HEK293T (cell line): ENCODE measurements at regions not wholly inside any gene's neighbourhood (a gene's known extent, or its start where the extent isn't known, plus 50 kb on each side); places are given as distances from the start of the nearest gene placed in this dataset.

Experiments
- CTCF ChIA-PET: fragments of 350-600 bp; formaldehyde crosslinking; extraction: SDS; loops from one replicate; lab custom pipeline; 2021; ENCODE audit warnings: antibody characterized with exemption, inconsistent platforms; lab: Yijun Ruan, JAX
- POLR2A ChIA-PET: fragments of 350-600 bp; formaldehyde crosslinking; extraction: SDS; loops from one replicate; lab custom pipeline; 2020; ENCODE audit warnings: antibody characterized with exemption, inconsistent platforms; lab: Yijun Ruan, JAX
- DNase-seq: peaks from one replicate; pipeline ENCODE4 v3.0.0; 2012; ENCODE audit warnings: mixed read lengths; ENCODE audit errors: extremely low spot score
- ARNT ChIP-seq: fragments of 450-650 bp; IDR thresholded peaks from 2 replicates; pipeline ENCODE4 v1.6.1; 2017; ENCODE audit warnings: mild to moderate bottlenecking
- BHLHE40 ChIP-seq: fragments of 450-650 bp; IDR thresholded peaks from 2 replicates; pipeline ENCODE4 v1.6.1; 2016; ENCODE audit warnings: mild to moderate bottlenecking, moderate library complexity, borderline replicate concordance
- CTBP1 ChIP-seq: fragments of 450-650 bp; IDR thresholded peaks from 2 replicates; pipeline ENCODE4 v1.6.1; 2016; ENCODE audit warnings: borderline replicate concordance
- ELF4 ChIP-seq: fragments of 450-650 bp; IDR thresholded peaks from 2 replicates; pipeline ENCODE4 v1.6.1; 2017; ENCODE audit warnings: antibody characterized with exemption
- FOXA1 ChIP-seq: fragments of 450-650 bp; IDR thresholded peaks from 2 replicates; pipeline ENCODE4 v1.6.1; 2016; ENCODE audit warnings: mild to moderate bottlenecking
- FOXK2 ChIP-seq: fragments of 450-650 bp; IDR thresholded peaks from 2 replicates; pipeline ENCODE4 v1.6.1; 2016; ENCODE audit warnings: mild to moderate bottlenecking
- FOXM1 ChIP-seq: fragments of 450-650 bp; IDR thresholded peaks from 2 replicates; pipeline ENCODE4 v1.6.1; 2017; ENCODE audit warnings: mild to moderate bottlenecking, borderline replicate concordance
- HDGF ChIP-seq: fragments of 450-650 bp; IDR thresholded peaks from 2 replicates; pipeline ENCODE4 v1.6.1; 2017; ENCODE audit warnings: antibody characterized with exemption, borderline replicate concordance
- L3MBTL2 ChIP-seq: fragments of 450-650 bp; conservative IDR thresholded peaks from 2 replicates; pipeline ENCODE4 v1.6.1; 2016; ENCODE audit warnings: mild to moderate bottlenecking
- LEF1 ChIP-seq: fragments of 450-650 bp; IDR thresholded peaks from 2 replicates; pipeline ENCODE4 v1.6.1; 2017; ENCODE audit warnings: mild to moderate bottlenecking, borderline replicate concordance
- NFRKB ChIP-seq: fragments of 450-650 bp; IDR thresholded peaks from 2 replicates; pipeline ENCODE4 v1.6.1; 2016; ENCODE audit warnings: mild to moderate bottlenecking, moderate library complexity
- SP1 ChIP-seq: fragments of 450-650 bp; IDR thresholded peaks from 2 replicates; pipeline ENCODE4 v1.6.1; 2017
- SUZ12 ChIP-seq: fragments of 450-650 bp; IDR thresholded peaks from 2 replicates; pipeline ENCODE4 v1.6.1; 2016; ENCODE audit warnings: mild to moderate bottlenecking
- TARDBP ChIP-seq: fragments of 450-650 bp; IDR thresholded peaks from 2 replicates; pipeline ENCODE4 v1.6.1; 2016
- ZNF384 ChIP-seq: fragments of 450-650 bp; IDR thresholded peaks from 2 replicates; pipeline ENCODE4 v1.6.1; 2016
- TF ChIP-seq, protein P1 (sequence below): fragments of 450-650 bp; IDR thresholded peaks from 2 replicates; pipeline ENCODE4 v1.6.1; 2016

GRCh38 chr12:38402811-38403210, 86.2 kb downstream of the ALG10B start:
- TF ChIP-seq CTBP1 (no peak), ZNF384 (no peak), SUZ12 (no peak), FOXA1 (no peak), ELF4 (no peak)
- POLR2A ChIA-PET, result no interaction called here
- CTCF ChIA-PET, result no interaction called here
- DNase-seq, result no peak

DNA sequence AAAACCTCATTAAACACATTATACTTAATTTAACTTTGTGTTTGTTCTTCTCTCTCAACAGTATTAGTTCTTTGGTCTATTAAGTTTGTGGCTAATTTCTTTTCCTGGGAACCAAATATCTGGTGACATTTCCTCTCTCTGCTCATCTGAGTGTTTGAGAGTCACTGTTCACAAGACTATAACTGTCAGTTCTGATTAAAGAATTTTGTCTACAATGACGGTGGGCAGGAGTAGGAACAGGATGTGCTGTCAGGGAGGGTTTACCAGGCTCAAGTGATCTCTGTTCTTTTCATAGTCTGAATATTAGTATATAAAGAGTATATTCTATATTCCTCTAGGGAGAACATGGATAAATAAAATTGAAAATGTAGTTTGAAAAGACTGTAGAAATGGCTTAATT, 92.9 kb downstream of the ALG10B start:
- no peak for DNase-seq
- TF ChIP-seq FOXM1 (no peak), SP1 (no peak), TARDBP (no peak), CTBP1 (no peak), L3MBTL2 (no peak), SUZ12 (no peak), LEF1 (no peak), HDGF (no peak), ZNF384 (no peak), NFRKB (no peak), FOXK2 (no peak)
- POLR2A ChIA-PET, result no interaction called here
- CTCF ChIA-PET, result no interaction called here

GRCh38 chr12:38411426-38411825, 94.9 kb downstream of the ALG10B start:
- POLR2A ChIA-PET, result no interaction called here
- CTCF ChIA-PET, result no interaction called here
- no peak for DNase-seq
- TF ChIP-seq SP1 (no peak), FOXM1 (no peak), ZNF384 (no peak), NFRKB (no peak), HDGF (no peak), ELF4 (no peak), FOXA1 (no peak), TARDBP (no peak), CTBP1 (no peak), BHLHE40 (no peak), FOXK2 (no peak), LEF1 (no peak), SUZ12 (no peak)
- TF ChIP-seq, protein P1, sequence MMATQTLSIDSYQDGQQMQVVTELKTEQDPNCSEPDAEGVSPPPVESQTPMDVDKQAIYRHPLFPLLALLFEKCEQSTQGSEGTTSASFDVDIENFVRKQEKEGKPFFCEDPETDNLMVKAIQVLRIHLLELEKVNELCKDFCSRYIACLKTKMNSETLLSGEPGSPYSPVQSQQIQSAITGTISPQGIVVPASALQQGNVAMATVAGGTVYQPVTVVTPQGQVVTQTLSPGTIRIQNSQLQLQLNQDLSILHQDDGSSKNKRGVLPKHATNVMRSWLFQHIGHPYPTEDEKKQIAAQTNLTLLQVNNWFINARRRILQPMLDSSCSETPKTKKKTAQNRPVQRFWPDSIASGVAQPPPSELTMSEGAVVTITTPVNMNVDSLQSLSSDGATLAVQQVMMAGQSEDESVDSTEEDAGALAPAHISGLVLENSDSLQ, result no peak

GRCh38 chr12:38411946-38412345, 95.4 kb downstream of the ALG10B start:
- CTCF ChIA-PET, result no interaction called here
- no peak for DNase-seq
- TF ChIP-seq TARDBP (no peak), ELF4 (no peak), SUZ12 (no peak), LEF1 (no peak), BHLHE40 (no peak), FOXA1 (no peak)
- POLR2A ChIA-PET, result no interaction called here

DNA sequence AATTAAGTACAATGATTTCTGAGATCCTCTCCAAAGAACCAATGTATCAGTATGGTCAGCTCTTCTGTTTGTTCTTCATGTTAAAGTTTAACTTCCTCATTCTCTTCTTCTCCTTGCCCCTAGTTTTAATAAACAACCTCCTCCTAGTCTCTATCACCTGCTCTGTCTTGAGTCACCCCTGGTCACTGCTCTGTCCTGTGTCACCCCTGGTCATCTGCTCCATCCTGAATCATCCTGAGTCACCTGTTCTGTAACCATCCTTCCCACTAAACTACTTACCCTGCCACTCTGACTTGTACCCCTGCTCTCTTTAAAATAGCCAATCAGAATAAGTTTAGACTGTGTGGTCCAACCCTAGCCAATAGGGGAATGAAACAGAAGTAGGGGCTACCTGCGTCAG, 100.5 kb downstream of the ALG10B start:
- DNase-seq, result no peak
- CTCF ChIA-PET, result no interaction called here
- POLR2A ChIA-PET, result no interaction called here
- no peak for TF ChIP-seq NFRKB
- TF ChIP-seq SP1, result no peak
- TF ChIP-seq LEF1, result no peak
- TF ChIP-seq, protein P1, result no peak
- no peak for TF ChIP-seq TARDBP
- TF ChIP-seq FOXK2, result no peak
- no peak for TF ChIP-seq FOXM1
- TF ChIP-seq ZNF384, result no peak
- no peak for TF ChIP-seq HDGF
- TF ChIP-seq BHLHE40, result no peak
- no peak for TF ChIP-seq SUZ12
- TF ChIP-seq ELF4, result no peak
- TF ChIP-seq ARNT, result no peak
- no peak for TF ChIP-seq L3MBTL2
- TF ChIP-seq FOXA1, result no peak
- no peak for TF ChIP-seq CTBP1

- TF ChIP-seq ARNT (no peak), FOXA1 (no peak), SUZ12 (no peak), L3MBTL2 (no peak), ZNF384 (no peak), TARDBP (no peak), FOXM1 (no peak), SP1 (no peak), FOXK2 (no peak), HDGF (no peak), LEF1 (no peak), NFRKB (no peak), BHLHE40 (no peak), ELF4 (no peak), CTBP1 (no peak)
- TF ChIP-seq, protein P1, result no peak
- ChIA-PET POLR2A (no interaction called here), CTCF (no interaction called here)
- no peak for DNase-seq
Observed at GRCh38 chr12:38424436-38424835, 107.9 kb downstream of the ALG10B start.

- POLR2A ChIA-PET, result no interaction called here
- TF ChIP-seq FOXA1 (no peak), LEF1 (no peak), CTBP1 (no peak), BHLHE40 (no peak), ARNT (no peak)
- CTCF ChIA-PET, result no interaction called here
- DNase-seq, result no peak
Observed at GRCh38 chr12:38427442-38427841, 110.9 kb downstream of the ALG10B start.
